Stromal cell of bone marrow (primary cell): ENCODE measurements at regions not wholly inside any gene's neighbourhood (a gene's known extent, or its start where the extent isn't known, plus 50 kb on each side); places are given as distances from the start of the nearest gene placed in this dataset.
"Not testable (repeated sequence)": the region's sequence is repeated elsewhere in the genome, so short reads cannot be mapped to it uniquely, and the experiment has no call there.

ENCODE experiments used
- DNase-seq: peaks from one replicate; pipeline ENCODE4 v3.0.0-alpha.2; 2012; ENCODE audit warnings: low read depth

GRCh38 chr4:174400603-174401302 lies 117.0 kb downstream of the CEP44 start:
- DNase-seq, result not testable (repeated sequence)

- DNase-seq, result peak; percentile 47
Observed at GRCh38 chr4:174398728-174399127, 115.0 kb downstream of the CEP44 start.

- DNase-seq, result no peak
Observed at GRCh38 chr4:174397366-174398155, 113.8 kb downstream of the CEP44 start.

DNA sequence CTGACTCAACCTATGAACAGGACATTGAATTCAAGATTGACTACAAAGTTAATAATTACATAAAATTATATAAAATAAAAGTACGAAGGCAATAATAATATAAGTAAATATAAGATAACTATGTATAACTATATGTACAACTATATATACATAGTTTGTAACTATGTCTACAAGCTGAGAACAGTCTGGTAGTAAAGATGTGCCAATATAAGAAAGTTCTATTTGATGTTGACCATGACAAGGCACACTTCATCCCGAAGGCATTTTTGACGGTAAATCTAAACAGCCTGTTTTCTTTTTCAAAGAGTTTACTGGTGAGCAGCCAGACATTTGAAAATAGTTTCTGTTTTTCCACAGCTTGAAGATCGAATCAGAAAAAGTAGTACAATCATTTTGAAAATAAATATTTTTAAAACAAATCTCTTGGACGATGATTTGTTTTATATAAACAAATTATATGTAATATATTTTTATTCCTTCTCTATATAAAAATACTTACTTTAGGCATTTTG lies 112.9 kb downstream of the CEP44 start:
- DNase-seq, result no peak

- peak; percentile 65 for DNase-seq
Observed at GRCh38 chr4:174394915-174395314, 111.2 kb downstream of the CEP44 start.

GRCh38 chr4:174389439-174389838 lies 105.7 kb downstream of the CEP44 start:
- no peak for DNase-seq

GRCh38 chr4:174388461-174389145 lies 104.9 kb downstream of the CEP44 start:
- no peak for DNase-seq

- no peak for DNase-seq
Observed at GRCh38 chr4:174387721-174388120, 104.0 kb downstream of the CEP44 start.

DNA sequence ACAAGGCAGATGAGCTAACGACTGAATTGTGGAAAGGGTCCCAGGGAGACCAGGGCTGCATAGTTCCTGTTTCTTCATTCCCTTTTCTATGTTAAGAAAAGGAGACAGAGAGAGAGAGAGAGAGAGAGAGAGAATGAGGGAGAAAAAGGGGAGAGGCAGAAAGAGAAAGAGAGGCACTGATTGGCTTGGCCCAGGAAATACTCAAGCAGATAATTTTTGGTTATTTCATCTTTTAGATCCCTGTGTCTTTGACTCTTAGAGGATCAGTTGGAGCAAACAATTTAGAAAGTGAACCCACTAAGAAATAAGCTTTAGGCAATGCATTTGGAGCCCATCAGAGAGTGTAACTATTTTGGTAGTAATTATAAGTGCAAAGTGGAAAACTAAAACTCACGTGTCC lies 103.4 kb downstream of the CEP44 start:
- DNase-seq, result no peak

- DNase-seq, result no peak
Observed at GRCh38 chr4:174383783-174384182, 100.1 kb downstream of the CEP44 start.

DNA sequence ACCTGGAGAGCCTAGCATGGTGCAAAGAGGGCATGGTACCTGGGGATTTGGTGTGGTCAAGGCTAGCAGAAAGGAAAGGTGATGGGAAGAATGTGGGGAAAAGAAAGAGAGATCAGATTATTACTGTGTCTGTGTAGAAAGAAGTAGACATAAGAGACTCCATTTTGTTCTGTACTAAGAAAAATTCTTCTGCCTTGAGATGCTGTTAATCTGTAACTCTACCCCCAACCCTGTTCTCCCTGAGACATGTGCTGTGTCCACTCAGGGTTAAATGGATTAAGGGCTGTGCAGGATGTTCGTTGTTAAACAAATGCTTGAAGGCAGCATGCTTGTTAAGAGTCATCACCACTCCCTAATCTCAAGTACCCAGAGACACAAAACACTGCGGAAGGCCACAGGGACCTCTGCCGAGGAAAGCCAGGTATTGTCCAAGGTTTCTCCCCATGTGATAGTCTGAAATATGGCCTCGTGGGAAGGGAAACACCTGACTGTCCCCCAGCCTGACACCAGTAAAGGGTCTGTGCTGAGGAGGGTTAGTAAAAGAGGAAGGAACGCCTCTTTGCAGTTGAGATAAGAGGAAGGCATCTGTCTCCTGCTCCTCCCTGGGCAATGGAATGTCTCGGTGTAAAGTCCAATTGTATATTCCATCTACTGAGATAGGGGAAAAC lies 99.4 kb downstream of the CEP44 start:
- DNase-seq, result not testable (repeated sequence)
